CD4-positive, alpha-beta memory T cell (primary cell): ENCODE measurements at regions not wholly inside any gene's neighbourhood (a gene's known extent, or its start where the extent isn't known, plus 50 kb on each side); places are given as distances from the start of the nearest gene placed in this dataset.

Experiments used
- CTCF ChIA-PET: fragments of 350-600 bp; sonication (Branson Sonifier 250); formaldehyde crosslinking; loops from one replicate; lab custom pipeline; 2021; ENCODE audit warnings: inconsistent platforms; ENCODE audit not compliant: partially characterized antibody; lab: Charles Lee
- POLR2A ChIA-PET: fragments of 350-600 bp; sonication (Branson Sonifier 250); formaldehyde crosslinking; loops from one replicate; lab custom pipeline; 2021; ENCODE audit not compliant: partially characterized antibody; lab: Charles Lee
- DNase-seq, 5 donors: peaks; one replicate each; pipeline versions ENCODE4 v3.0.0 to v3.0.0-alpha.2; 2020 to 2022; ENCODE audit warnings: mixed read lengths in 1 of 5
- H3K27ac ChIP-seq: one replicate; pipeline ENCODE4 v1.7.0; 2013; ENCODE audit warnings: low read depth, low read length
- H3K27me3 ChIP-seq: 2 replicates; pipeline ENCODE4 v1.7.0; 2013; ENCODE audit warnings: mild to moderate bottlenecking, low read length, moderate library complexity; ENCODE audit not compliant: insufficient read depth
- H3K36me3 ChIP-seq: 2 replicates; pipeline ENCODE4 v1.7.0; 2013; ENCODE audit warnings: mild to moderate bottlenecking, low read length, moderate library complexity; ENCODE audit not compliant: insufficient read depth
- H3K4me1 ChIP-seq: 2 replicates; pipeline ENCODE4 v1.7.0; 2013; ENCODE audit warnings: mild to moderate bottlenecking, low read length, moderate library complexity; ENCODE audit not compliant: insufficient read depth
- H3K4me3 ChIP-seq, 2 donors: one replicate each; pipeline ENCODE4 v1.7.0; 2013; ENCODE audit warnings: low read length in 2 of 2, mild to moderate bottlenecking in 1 of 2
- H3K9me3 ChIP-seq, 2 donors: one replicate each; pipeline ENCODE4 v1.7.0; 2013; ENCODE audit warnings: low read length in 2 of 2, control low read depth in 1 of 2; ENCODE audit not compliant: control insufficient read depth in 1 of 2
- H3K27ac Mint-ChIP-seq, 7 donors: one replicate each; pipeline ENCODE4 v1.8.0; 2020 to 2021; ENCODE audit warnings: mixed read lengths in 7 of 7, mild to moderate bottlenecking in 6 of 7, inconsistent platforms in 3 of 7, moderate library complexity in 3 of 7
- H3K27me3 Mint-ChIP-seq, 2 donors: one replicate each; pipeline ENCODE4 v1.8.0; 2020 to 2021; ENCODE audit warnings: mixed read lengths in 2 of 2
- H3K36me3 Mint-ChIP-seq, 2 donors: one replicate each; pipeline ENCODE4 v1.8.0; 2020 to 2021; ENCODE audit warnings: mixed read lengths in 2 of 2, inconsistent platforms in 1 of 2, mild to moderate bottlenecking in 1 of 2
- H3K4me1 Mint-ChIP-seq, 4 donors: one replicate each; pipeline ENCODE4 v1.8.0; 2020 to 2021; ENCODE audit warnings: mixed read lengths in 4 of 4, mild to moderate bottlenecking in 1 of 4
- H3K4me3 Mint-ChIP-seq, 8 donors: one replicate each; pipeline ENCODE4 v1.8.0; 2020 to 2021; ENCODE audit warnings: mixed read lengths in 8 of 8, mild to moderate bottlenecking in 7 of 8, moderate library complexity in 6 of 8, inconsistent platforms in 3 of 8
- H3K9me3 Mint-ChIP-seq, 8 donors: one replicate each; pipeline ENCODE4 v1.8.0; 2020 to 2021; ENCODE audit warnings: mixed read lengths in 8 of 8, mild to moderate bottlenecking in 5 of 8, inconsistent platforms in 3 of 8, moderate library complexity in 1 of 8
- intact Hi-C: fragments of 100-400 bp; cut with micrococcal nuclease; formaldehyde crosslinking; loops from one replicate; pipeline ENCODE4 v1.15.1; 2023

DNA sequence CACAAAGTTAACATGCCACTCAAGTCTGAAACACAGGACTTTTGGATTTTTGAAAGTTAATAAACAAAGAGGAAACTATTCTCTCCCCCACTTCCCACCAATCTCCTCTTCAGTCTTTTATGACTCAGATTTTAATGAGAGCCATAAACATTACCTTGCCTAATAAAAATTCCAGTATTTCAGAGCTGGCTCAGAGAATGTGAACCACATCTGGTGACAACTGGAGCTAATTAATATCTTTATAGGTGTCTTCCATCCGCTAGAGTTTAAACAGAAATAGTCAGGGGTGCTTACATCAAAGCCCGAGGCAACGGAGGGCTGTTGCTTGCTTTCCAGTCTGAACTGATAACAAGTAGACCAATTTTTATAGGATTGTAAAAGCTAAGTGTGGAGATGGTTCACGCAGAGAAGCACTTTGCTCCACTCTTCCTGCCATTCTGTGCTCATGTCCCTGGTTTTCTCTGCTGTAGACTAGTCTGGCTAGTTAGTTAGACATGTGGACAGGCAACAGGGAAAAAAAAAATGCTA is 363.6 kb downstream of the NR2F2 start:
- intact Hi-C loops, result no loop called here
- Histone ChIP-seq H3K27ac (no peak overlapping the region), H3K4me3 (no peak overlapping the region), H3K9me3 (no peaks in the 10 kb centered on the region), H3K36me3 (no peaks in the 10 kb centered on the region), H3K27me3 (no peaks in the 10 kb centered on the region), H3K4me1 (no peaks in the 10 kb centered on the region)
- no peaks in the 10 kb centered on the region for H3K4me1 Mint-ChIP-seq
- no peak for DNase-seq
- no peaks in the 10 kb centered on the region for H3K36me3 Mint-ChIP-seq
- no peaks in the 10 kb centered on the region for H3K27me3 Mint-ChIP-seq
- H3K9me3 Mint-ChIP-seq, result peaks cover 0 to 7% (median 4%) of the 10 kb centered on the region in 8 donors
- POLR2A ChIA-PET, result no interaction called here
- no peak overlapping the region for H3K4me3 Mint-ChIP-seq
- CTCF ChIA-PET, result no interaction called here
- no peak overlapping the region for H3K27ac Mint-ChIP-seq

DNA sequence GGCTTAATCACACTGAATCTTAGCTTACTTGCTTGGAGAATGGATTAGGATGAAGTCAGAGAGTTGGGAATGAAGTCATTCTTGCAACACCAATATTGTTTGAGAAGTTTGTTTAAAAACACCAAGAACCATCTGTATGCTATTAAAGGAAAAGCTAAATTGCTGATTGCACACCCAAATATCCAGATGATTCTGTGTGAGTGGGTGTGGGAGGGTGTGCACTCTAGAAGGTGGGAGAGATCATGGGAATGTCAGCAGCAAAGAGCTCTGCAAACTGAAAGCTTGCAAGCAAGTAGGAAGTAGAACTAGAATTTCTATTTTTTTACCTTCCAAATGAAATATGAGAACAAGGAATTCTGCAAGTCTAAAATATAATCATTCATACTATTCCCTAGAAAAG is 364.9 kb downstream of the NR2F2 start:
- POLR2A ChIA-PET, result no interaction called here
- CTCF ChIA-PET, result no interaction called here

DNA sequence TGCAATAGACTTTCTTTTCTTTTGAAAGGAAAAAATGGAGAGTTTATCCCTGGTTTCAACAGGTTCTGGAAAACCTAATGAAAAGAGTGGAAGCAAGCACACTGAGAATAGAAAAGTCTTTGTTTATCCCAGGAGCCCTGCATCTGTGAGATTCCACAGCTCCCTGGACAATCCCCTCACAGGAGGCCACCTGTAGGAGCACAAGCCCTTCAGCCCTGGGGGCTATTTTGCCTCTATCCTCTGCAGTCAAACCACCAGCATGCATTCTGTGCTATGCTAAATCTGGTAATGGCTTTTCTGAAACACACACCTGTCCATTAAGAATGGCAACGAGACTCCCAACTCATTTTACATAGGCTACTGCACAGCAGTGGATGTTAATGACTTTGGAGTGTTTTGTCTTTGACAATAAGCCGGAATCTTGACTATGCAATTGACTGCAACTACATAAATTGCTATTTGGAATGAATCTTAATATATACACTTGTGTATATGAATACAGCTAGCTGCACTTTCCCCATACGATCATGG is 369.4 kb downstream of the NR2F2 start:
- no peak overlapping the region for H3K4me3 Mint-ChIP-seq
- H3K36me3 Mint-ChIP-seq, result no peaks in the 10 kb centered on the region
- CTCF ChIA-PET, result no interaction called here
- no peak overlapping the region for H3K4me3 ChIP-seq
- intact Hi-C loops, result no loop called here
- H3K27ac ChIP-seq, result no peak overlapping the region
- no peaks in the 10 kb centered on the region for H3K27me3 ChIP-seq
- no peaks in the 10 kb centered on the region for H3K9me3 ChIP-seq
- no peaks in the 10 kb centered on the region for H3K4me1 ChIP-seq
- no peaks in the 10 kb centered on the region for H3K4me1 Mint-ChIP-seq
- DNase-seq, result no peak
- H3K9me3 Mint-ChIP-seq, result peaks cover 0 to 4% (median under 1%) of the 10 kb centered on the region in 8 donors
- POLR2A ChIA-PET, result no interaction called here
- peaks cover 0 to 2% of the 10 kb centered on the region in 2 donors for H3K27me3 Mint-ChIP-seq
- no peaks in the 10 kb centered on the region for H3K36me3 ChIP-seq
- H3K27ac Mint-ChIP-seq, result no peak overlapping the region

More for the DNA sequence above, 364.9 kb downstream of the NR2F2 start:
- Histone ChIP-seq H3K27me3 (no peaks in the 10 kb centered on the region), H3K36me3 (no peaks in the 10 kb centered on the region), H3K27ac (no peak overlapping the region), H3K9me3 (no peaks in the 10 kb centered on the region), H3K4me3 (no peak overlapping the region), H3K4me1 (no peaks in the 10 kb centered on the region)
- no peaks in the 10 kb centered on the region for H3K36me3 Mint-ChIP-seq
- intact Hi-C loops, result no loop called here
- no peak for DNase-seq
- no peak overlapping the region for H3K27ac Mint-ChIP-seq
- no peaks in the 10 kb centered on the region for H3K4me1 Mint-ChIP-seq
- peaks cover 0 to 2% of the 10 kb centered on the region in 2 donors for H3K27me3 Mint-ChIP-seq
- H3K9me3 Mint-ChIP-seq, result peaks cover 0 to 4% (median 3%) of the 10 kb centered on the region in 8 donors
- H3K4me3 Mint-ChIP-seq, result no peak overlapping the region

DNA sequence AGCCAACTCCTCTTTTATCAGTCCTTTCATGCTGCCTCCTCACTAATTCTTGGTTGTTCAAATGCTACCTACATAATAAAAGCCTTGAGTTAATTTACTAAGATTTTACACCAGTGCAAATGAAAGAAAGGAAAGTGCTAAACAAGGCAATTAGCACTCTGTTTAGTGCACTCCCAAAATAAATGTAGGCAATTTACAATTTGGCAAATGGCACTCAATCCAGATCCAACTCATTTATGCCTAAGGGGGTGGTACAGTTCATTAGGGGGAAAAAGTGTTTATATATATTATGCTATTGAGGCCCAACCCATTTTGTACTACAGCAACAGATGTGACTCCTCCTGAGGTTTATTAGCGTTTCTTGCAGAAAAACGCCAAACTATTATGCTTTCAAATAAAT is 370.1 kb downstream of the NR2F2 start:
- no peak overlapping the region for H3K27ac ChIP-seq
- Mint-ChIP-seq H3K27me3 (peaks cover 0 to 2% of the 10 kb centered on the region in 2 donors), H3K36me3 (no peaks in the 10 kb centered on the region), H3K9me3 (peaks cover 0 to 3% (median 0%) of the 10 kb centered on the region in 8 donors), H3K4me1 (no peaks in the 10 kb centered on the region), H3K4me3 (no peak overlapping the region), H3K27ac (no peak overlapping the region)
- ChIA-PET POLR2A (no interaction called here), CTCF (no interaction called here)
- no peaks in the 10 kb centered on the region for H3K27me3 ChIP-seq
- no peak overlapping the region for H3K4me3 ChIP-seq
- no peaks in the 10 kb centered on the region for H3K9me3 ChIP-seq
- H3K36me3 ChIP-seq, result no peaks in the 10 kb centered on the region
- intact Hi-C loops, result no loop called here
- no peak for DNase-seq
- no peaks in the 10 kb centered on the region for H3K4me1 ChIP-seq

DNA sequence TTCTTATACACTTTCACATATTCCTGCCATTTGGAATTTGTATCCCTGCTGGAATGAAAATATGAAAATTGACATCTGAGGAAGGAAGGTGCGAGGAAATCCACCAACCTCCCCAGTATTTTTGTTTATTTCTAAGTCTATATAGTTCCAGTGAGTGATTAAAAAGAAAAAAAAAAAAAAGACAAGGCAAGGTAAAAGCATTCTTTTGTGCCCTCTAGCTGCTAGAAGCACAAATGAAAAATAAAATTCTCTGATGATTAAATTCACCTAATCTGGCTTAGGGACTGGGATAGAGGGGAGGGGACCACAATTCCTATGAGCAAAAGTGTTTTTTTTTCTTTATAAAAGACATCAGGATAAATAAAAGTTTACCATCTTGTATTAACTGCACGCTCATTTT is 370.9 kb downstream of the NR2F2 start:
- no peak overlapping the region for H3K4me3 ChIP-seq
- POLR2A ChIA-PET, result no interaction called here
- no peaks in the 10 kb centered on the region for H3K4me1 Mint-ChIP-seq
- H3K4me1 ChIP-seq, result no peaks in the 10 kb centered on the region
- H3K4me3 Mint-ChIP-seq, result no peak overlapping the region
- no peaks in the 10 kb centered on the region for H3K36me3 ChIP-seq
- peaks cover 0 to 3% (median 0%) of the 10 kb centered on the region in 8 donors for H3K9me3 Mint-ChIP-seq
- no peaks in the 10 kb centered on the region for H3K36me3 Mint-ChIP-seq
- no peaks in the 10 kb centered on the region for H3K27me3 ChIP-seq
- CTCF ChIA-PET, result no interaction called here
- no peak overlapping the region for H3K27ac Mint-ChIP-seq
- no peak for DNase-seq
- intact Hi-C loops, result no loop called here
- no peak overlapping the region for H3K27ac ChIP-seq
- H3K9me3 ChIP-seq, result no peaks in the 10 kb centered on the region
- H3K27me3 Mint-ChIP-seq, result peaks cover 0 to 2% of the 10 kb centered on the region in 2 donors

DNA sequence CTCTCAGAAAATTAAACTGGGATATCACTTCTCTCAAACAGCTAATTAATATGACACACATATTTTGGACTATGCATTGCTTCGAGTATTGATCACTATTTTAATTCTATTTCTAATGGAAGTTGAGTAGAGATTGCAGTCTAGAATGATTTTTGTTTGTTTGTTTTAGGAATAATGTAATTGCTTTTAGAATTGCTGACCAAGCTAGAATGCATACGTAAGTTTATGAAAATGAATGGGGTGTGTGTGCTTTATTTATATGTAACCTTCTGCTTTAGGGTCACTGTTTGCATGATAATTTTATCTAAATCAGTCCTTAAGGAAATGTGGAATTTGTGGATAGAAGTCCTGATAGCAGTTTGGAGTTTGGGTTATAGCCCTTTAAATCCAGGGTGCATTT is 371.4 kb downstream of the NR2F2 start:
- Mint-ChIP-seq H3K27me3 (peaks cover 0 to 2% of the 10 kb centered on the region in 2 donors), H3K27ac (no peak overlapping the region), H3K9me3 (peaks cover 0 to 3% (median 0%) of the 10 kb centered on the region in 8 donors), H3K4me1 (no peaks in the 10 kb centered on the region), H3K36me3 (no peaks in the 10 kb centered on the region), H3K4me3 (no peak overlapping the region)
- Histone ChIP-seq H3K4me1 (no peaks in the 10 kb centered on the region), H3K27ac (no peak overlapping the region), H3K36me3 (no peaks in the 10 kb centered on the region), H3K9me3 (no peaks in the 10 kb centered on the region), H3K4me3 (no peak overlapping the region), H3K27me3 (no peaks in the 10 kb centered on the region)
- DNase-seq, result no peak
- CTCF ChIA-PET, result no interaction called here
- POLR2A ChIA-PET, result no interaction called here
- intact Hi-C loops, result no loop called here

DNA sequence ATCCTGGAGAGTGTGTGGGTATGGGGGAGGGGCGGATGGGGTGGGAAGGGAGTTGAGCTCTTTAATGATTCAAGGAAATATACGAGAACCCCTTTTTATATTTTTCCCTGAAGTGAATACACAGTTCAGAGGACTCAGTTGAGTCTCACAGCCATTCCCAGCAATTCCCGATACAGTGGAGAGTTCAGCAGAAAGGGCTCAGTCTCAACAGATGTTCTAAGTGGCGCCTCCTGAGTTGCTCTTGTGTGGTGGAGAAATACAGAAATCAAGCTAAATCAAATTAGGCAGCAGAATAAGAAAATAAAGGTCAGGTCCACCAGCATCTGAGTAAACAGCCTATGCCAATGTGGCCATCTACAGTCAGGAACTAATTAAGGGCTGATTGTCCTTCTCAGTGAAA is 372.1 kb downstream of the NR2F2 start:
- POLR2A ChIA-PET, result no interaction called here
- Mint-ChIP-seq H3K27me3 (peaks cover 0 to 2% of the 10 kb centered on the region in 2 donors), H3K36me3 (no peaks in the 10 kb centered on the region), H3K4me3 (no peak overlapping the region), H3K9me3 (peaks cover 0 to 3% (median 0%) of the 10 kb centered on the region in 8 donors), H3K27ac (no peak overlapping the region), H3K4me1 (no peaks in the 10 kb centered on the region)
- no peak overlapping the region for H3K27ac ChIP-seq
- H3K4me3 ChIP-seq, result no peak overlapping the region
- H3K4me1 ChIP-seq, result no peaks in the 10 kb centered on the region
- DNase-seq, result no peak
- CTCF ChIA-PET, result no interaction called here
- H3K27me3 ChIP-seq, result no peaks in the 10 kb centered on the region
- no peaks in the 10 kb centered on the region for H3K36me3 ChIP-seq
- no peaks in the 10 kb centered on the region for H3K9me3 ChIP-seq
- intact Hi-C loops, result no loop called here
